ENCODE measurements at regions not wholly inside any gene's neighbourhood (a gene's known extent, or its start where the extent isn't known, plus 50 kb on each side); places are given as distances from the start of the nearest gene placed in this dataset.
"Not testable (repeated sequence)": the region's sequence is repeated elsewhere in the genome, so short reads cannot be mapped to it uniquely, and the experiment has no call there.

GRCh38 chr9:16052146-16052545, 499.3 kb downstream of the CCDC171 start:
- intact Hi-C loops (cut with DNase I), result no loop called here
- DNase-seq (ENCODE audit: low spot score), result no peak

GRCh38 chr9:16052757-16053530, 500.1 kb downstream of the CCDC171 start:
- no peak for DNase-seq (ENCODE audit: low spot score)
- intact Hi-C loops (cut with DNase I), result no loop called here

DNA sequence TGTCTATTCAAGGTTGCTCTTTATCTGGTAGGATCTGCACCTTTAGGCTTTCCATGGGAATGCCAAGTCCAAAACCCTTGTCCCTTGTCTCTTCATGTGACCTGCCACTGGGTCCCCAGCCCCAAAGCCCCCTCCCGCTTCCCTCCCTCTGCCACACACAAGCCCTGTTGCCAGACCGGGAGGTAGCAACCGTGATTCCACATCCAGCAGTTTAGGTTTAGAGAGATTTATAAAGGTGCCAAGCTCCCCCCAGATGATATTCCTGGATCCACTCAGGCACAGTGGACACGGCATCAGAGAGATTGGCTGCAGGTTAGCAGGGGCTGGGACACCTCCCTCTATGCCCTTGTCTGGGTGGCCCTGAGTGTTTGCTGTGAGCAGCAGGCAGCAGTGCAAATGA, 504.7 kb downstream of the CCDC171 start:
- no peak for DNase-seq (ENCODE audit: low spot score)
- intact Hi-C loops (cut with DNase I), result no loop called here

- DNase-seq (ENCODE audit: low spot score), result no peak
Measured at GRCh38 chr9:16058131-16058549, 505.3 kb downstream of the CCDC171 start.

DNA sequence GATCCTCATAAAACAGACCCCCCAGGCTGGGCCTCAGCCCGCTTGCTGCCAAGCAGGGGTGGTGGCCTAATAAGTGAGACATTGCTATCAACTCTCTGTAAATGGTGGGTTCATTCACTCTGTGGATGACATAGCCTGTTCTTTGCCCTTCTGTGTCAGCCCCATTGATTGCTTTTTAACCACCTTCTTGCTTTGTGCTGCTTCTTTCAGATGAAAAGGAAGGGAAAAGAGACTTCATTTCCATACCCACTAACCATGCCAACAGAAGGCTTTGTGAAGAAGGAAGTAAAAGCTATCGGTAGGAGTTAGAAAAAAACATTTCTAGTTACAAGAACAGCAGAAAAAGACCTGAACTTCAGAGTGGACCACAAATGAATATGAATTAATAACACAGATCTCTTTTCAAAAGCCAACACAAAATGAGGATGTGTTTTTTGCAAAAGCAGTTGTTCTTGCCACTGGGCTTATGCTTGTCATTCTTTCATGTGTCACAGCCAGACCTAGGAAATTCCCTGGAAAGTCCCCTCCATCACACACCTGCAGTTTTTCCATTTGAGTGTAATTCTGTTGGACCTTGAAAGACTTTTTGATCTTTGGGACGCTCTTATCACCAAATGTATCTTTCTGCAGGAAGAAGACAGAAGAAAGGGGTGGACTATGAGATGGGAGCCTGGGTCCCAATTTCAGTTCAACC, 507.7 kb downstream of the CCDC171 start:
- DNase-seq (ENCODE audit: low spot score), result no peak
- intact Hi-C loops (cut with DNase I), result no loop called here

More at GRCh38 chr9:16058131-16058549, 505.3 kb downstream of the CCDC171 start:
- intact Hi-C loops (cut with DNase I), result no loop called here

GRCh38 chr9:16062542-16063240, 509.8 kb downstream of the CCDC171 start:
- DNase-seq (ENCODE audit: low spot score), result no peak
- intact Hi-C loops (cut with DNase I), result no loop called here

DNA sequence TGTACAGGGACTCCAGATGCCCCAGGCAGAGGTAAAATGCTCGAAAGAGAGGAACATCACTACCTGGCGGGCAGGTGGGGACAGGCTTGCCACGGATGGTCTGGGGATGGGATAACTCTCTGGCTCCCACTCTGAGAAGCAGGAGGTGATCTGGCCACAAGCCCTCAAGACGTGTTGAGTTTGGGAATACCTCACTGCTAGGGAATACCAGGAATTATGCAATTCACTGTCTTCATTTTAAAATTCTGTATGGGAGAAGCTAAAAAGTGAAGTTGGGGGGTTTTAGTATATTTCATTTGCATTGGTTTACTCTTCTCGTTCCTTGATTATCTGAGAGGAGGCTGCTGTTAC, 510.4 kb downstream of the CCDC171 start:
- no peak for DNase-seq (ENCODE audit: low spot score)
- intact Hi-C loops (cut with DNase I), result no loop called here

- DNase-seq (ENCODE audit: low spot score), result no peak
- intact Hi-C loops (cut with DNase I), result no loop called here
Measured at GRCh38 chr9:16064771-16065170, 511.9 kb downstream of the CCDC171 start.

DNA sequence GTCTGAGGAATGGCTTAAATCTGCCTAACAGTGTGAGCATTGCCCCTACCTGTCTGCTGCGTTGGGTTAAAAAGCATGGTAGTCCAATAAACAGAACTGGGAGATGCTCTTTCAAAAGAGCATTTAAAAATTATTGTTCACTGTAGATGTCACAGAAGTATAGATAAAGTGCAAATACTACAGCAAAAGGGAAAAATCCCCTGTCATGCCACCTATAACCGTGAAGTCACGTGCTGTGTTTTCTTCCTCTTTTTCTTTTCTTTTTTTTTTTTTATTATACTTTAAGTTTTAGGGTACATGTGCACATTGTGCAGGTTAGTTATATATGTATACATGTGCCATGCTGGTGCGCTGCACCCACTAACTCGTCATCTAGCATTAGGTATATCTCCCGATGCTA, 513.4 kb downstream of the CCDC171 start:
- DNase-seq (ENCODE audit: low spot score); intact Hi-C loops (cut with DNase I): not testable (repeated sequence)

GRCh38 chr9:16068476-16068875, 515.6 kb downstream of the CCDC171 start:
- no peak for DNase-seq (ENCODE audit: low spot score)
- intact Hi-C loops (cut with DNase I), result no loop called here

- intact Hi-C loops (cut with DNase I), result no loop called here
- DNase-seq (ENCODE audit: low spot score), result no peak
Measured at GRCh38 chr9:16069249-16069648, 516.4 kb downstream of the CCDC171 start.

GRCh38 chr9:16069671-16070454, 517.0 kb downstream of the CCDC171 start:
- no peak for DNase-seq (ENCODE audit: low spot score)
- intact Hi-C loops (cut with DNase I), result no loop called here

DNA sequence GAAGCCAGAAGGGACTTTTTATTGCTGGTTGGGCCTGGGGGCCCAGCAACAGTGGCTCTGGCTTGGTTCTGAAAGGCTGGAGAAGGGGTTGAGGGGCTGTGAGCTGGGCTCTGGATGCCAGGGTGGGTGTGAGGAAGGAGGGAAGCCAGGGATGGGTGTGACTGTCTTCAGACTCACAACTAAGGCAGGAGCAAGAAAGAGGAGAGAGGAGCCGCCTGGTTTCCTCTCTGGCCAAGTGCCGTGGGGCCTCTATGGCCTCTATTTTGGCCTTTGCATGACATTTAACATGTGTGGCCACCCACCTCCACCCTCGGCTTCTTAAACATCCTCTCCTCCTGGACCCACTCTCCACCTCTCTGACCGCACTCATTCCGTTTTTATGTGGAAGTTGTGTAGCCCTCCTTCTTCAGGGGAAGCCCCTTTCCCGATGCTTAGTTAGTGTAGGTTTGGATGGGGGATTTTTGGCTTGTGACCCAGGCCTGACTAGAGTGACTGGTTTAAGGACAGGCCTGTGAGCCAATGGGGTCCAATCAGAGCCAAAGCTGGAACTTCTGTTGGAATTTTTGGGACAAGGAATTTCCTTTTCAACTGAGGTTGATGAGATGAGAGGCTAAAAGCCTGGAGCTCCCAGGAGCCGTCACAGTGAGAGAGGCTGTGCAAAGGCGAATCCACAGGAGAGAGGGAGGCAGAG, 517.8 kb downstream of the CCDC171 start:
- intact Hi-C loops (cut with DNase I), result no loop called here
- DNase-seq (ENCODE audit: low spot score), result no peak

DNA sequence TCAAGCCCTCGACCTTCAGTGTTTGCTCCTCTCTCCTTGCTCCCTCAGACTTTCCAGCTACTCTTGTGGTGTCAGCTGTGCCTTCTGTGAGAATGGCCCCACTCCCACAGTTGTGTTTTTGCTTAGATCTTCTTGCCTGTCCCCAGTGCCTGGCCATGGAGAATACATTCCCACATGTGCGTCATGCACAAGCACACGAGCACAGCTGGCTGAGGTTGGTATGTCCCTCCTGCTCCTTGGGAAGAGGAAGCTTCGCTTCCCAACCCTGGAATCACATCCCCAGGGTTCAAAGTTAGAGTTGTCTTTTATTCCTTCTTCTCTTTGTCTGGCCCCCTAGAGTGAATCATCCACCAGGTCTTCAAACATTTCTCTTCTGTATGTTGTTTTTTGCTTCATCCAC, 518.6 kb downstream of the CCDC171 start:
- intact Hi-C loops (cut with DNase I), result no loop called here

DNA sequence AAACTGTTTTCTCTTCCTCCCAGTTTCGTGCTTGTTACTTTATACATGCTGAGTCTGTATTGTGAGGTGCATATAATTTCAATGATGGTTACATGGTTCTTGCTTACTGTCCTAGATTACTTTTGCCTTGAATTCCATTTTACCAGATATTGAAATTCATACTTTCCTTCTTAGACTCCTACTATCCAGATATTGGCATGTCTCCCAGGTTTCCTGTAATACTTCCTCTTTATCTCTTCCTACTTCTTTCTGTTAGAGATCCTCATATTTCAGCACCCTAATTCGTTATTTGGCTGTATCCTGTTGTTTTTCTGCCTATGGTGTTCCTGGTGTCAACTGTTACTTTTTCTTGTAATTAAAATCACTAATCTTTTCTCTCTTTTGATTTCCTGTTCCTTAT, 522.1 kb downstream of the CCDC171 start:
- no peak for DNase-seq (ENCODE audit: low spot score)
- intact Hi-C loops (cut with DNase I), result no loop called here

More for the DNA sequence above, 518.6 kb downstream of the CCDC171 start:
- DNase-seq (ENCODE audit: low spot score), result no peak

DNA sequence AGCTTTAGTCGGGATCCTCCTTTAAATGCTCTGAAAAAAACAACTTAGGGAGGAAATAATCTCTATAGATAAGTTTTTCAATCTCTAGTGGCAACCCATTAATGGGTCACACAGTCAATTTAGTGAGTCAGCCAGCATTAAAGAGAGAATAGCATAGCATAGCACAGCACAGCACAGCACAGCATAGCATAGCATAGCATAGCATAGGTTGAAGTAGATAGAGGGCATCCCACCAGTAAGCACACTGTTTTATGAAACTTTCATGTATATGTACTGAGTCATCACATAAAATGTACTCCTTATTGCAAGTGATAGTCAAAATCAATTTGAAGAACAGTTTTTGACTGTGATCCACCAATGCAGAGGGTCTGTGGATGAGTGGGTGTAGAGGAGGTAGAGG, 522.9 kb downstream of the CCDC171 start:
- intact Hi-C loops (cut with DNase I), result no loop called here
- DNase-seq (ENCODE audit: low spot score), result no peak

DNA sequence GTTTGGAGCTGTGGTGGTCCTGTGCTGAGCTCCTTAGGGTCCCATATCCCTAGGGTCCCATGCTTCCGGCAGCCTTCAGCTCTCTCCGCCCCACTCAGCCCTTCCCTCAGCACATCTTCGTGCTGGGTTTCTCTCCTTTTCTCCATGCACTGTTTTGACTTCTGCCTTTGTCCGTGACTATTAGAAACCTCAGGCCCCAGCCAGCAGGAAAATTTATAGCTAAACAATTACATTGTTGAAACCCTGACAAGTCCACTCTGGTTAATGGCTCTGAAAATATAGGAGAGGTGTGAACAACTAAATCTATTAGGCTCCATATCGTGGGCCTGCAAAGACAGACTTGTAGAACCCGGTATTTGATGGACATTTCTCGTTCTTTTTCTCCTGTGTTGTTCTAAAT, 523.7 kb downstream of the CCDC171 start:
- intact Hi-C loops (cut with DNase I), result no loop called here
- no peak for DNase-seq (ENCODE audit: low spot score)

GRCh38 chr9:16082796-16083195, 530.0 kb downstream of the CCDC171 start:
- intact Hi-C loops (cut with DNase I), result no loop called here
- no peak for DNase-seq (ENCODE audit: low spot score)

DNA sequence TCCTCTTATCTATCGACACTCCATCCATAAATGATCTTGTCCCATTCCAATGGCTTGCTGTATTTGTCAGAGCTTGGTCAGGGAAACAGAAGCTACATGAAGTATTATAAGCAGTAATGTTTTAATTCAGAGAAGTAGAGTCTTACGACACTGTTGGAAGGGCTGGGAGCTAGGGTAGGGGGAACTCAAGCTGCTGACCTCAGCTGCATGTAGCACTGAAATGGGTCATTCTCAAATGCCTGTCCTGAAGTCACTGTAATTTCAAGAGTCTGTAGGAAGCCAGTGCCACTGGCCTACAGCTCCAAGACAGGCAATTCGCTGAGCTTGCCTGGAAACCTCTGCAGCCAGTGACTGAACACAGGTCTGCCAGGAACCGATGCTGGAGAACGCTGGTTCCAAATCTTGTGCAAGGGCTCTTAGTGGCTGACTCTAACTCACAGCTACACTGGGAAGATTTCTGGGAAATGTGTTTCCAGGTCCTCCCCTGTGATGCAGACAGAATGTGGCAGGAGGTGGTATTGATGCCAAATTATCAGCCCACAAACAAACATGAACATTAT, 532.4 kb downstream of the CCDC171 start:
- intact Hi-C loops (cut with DNase I), result no loop called here
- peak; percentile 90 for DNase-seq (ENCODE audit: low spot score)

Measured in posterior vena cava (tissue), 2 donors.